ENCODE measurements at regions not wholly inside any gene's neighbourhood (a gene's known extent, or its start where the extent isn't known, plus 50 kb on each side); places are given as distances from the start of the nearest gene placed in this dataset.
"Not testable (repeated sequence)": the region's sequence is repeated elsewhere in the genome, so short reads cannot be mapped to it uniquely, and the experiment has no call there.

- in situ Hi-C loops (cut with HindIII; ENCODE audit: low pct_ligation_motif_present, low sequenced_read_pairs) = no loop called here
- no peak for DNase-seq
- no peak for TF ChIP-seq CTCF (IDR thresholded peaks at IDR 0.05; ENCODE audit: low read depth, low read length, missing control alignments)
Observed at GRCh38 chr4:64899563-64899962, 490.3 kb upstream of the TECRL start.

GRCh38 chr4:64899030-64899429, 489.8 kb upstream of the TECRL start:
- H3K27me3 ChIP-seq (replicated peaks); H3K27ac ChIP-seq; H3K4me3 ChIP-seq (ENCODE audit: low read depth, low read length); DNase-seq; in situ Hi-C loops (cut with HindIII; ENCODE audit: low pct_ligation_motif_present, low sequenced_read_pairs); H3K36me3 ChIP-seq (replicated peaks): not testable (repeated sequence)

More at GRCh38 chr4:64899563-64899962, 490.3 kb upstream of the TECRL start:
- no peaks in the 10 kb centered on the region for H3K36me3 ChIP-seq (replicated peaks)
- no peak overlapping the region for H3K27ac ChIP-seq
- no peak overlapping the region for H3K4me3 ChIP-seq (ENCODE audit: low read depth, low read length)
- H3K27me3 ChIP-seq (replicated peaks) = no peaks in the 10 kb centered on the region

GRCh38 chr4:64897683-64898082, 488.4 kb upstream of the TECRL start:
- Histone ChIP-seq H3K27ac (no peak overlapping the region), H3K36me3 (replicated peaks) (no peaks in the 10 kb centered on the region), H3K27me3 (replicated peaks) (no peaks in the 10 kb centered on the region), H3K4me3 (ENCODE audit: low read depth, low read length) (no peak overlapping the region)
- no peak for DNase-seq
- no peak for TF ChIP-seq CTCF (IDR thresholded peaks at IDR 0.05; ENCODE audit: low read depth, low read length, missing control alignments)
- in situ Hi-C loops (cut with HindIII; ENCODE audit: low pct_ligation_motif_present, low sequenced_read_pairs) = no loop called here

DNA sequence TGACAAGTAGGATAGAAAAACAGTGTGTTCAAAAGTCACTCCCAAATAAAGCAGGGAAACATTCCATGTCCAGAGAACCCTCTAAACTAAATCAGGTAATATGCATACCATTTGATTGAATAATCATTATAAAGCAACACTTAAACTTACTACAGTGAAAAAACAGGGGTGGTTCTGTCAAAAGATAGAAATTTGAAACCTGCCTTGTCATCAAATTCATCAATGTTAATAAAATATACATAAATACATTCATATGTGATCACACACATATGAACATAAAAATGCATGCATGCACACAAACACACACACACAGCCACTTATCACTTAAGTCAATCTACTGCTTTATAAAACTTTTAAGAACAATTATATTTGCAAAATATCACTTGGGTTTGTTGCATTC, 485.8 kb upstream of the TECRL start:
- in situ Hi-C loops (cut with HindIII; ENCODE audit: low pct_ligation_motif_present, low sequenced_read_pairs) = no loop called here
- no peaks in the 10 kb centered on the region for H3K27me3 ChIP-seq (replicated peaks)
- no peak for DNase-seq
- no peak overlapping the region for H3K27ac ChIP-seq
- no peaks in the 10 kb centered on the region for H3K36me3 ChIP-seq (replicated peaks)
- H3K4me3 ChIP-seq (ENCODE audit: low read depth, low read length) = no peak overlapping the region
- TF ChIP-seq CTCF (IDR thresholded peaks at IDR 0.05; ENCODE audit: low read depth, low read length, missing control alignments) = no peak

DNA sequence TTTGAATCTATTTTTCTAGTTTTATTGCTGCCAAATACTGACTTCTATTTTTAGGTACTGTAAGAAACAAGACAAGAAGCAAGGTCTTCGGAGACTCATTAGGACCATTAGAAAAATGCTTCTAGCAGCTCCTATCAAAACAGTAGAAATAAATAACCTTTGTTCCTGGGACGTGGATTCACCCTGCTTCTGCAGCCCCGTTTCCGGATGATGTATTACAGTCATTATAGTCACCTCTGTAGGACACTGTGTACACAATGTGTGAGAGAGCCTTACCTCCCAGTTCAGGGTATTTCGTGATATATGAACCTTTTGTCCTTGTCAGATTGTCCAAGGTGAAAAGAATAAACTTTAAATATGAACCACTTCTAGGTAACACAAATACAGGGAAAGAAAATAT, 484.0 kb upstream of the TECRL start:
- TF ChIP-seq CTCF (IDR thresholded peaks at IDR 0.05; ENCODE audit: low read depth, low read length, missing control alignments) = no peak
- no peaks in the 10 kb centered on the region for H3K27me3 ChIP-seq (replicated peaks)
- no peak overlapping the region for H3K27ac ChIP-seq
- in situ Hi-C loops (cut with HindIII; ENCODE audit: low pct_ligation_motif_present, low sequenced_read_pairs) = no loop called here
- DNase-seq = no peak
- no peaks in the 10 kb centered on the region for H3K36me3 ChIP-seq (replicated peaks)
- no peak overlapping the region for H3K4me3 ChIP-seq (ENCODE audit: low read depth, low read length)

- no peak for DNase-seq
- Histone ChIP-seq H3K27ac (no peak overlapping the region), H3K27me3 (replicated peaks) (no peaks in the 10 kb centered on the region), H3K36me3 (replicated peaks) (no peaks in the 10 kb centered on the region), H3K4me3 (ENCODE audit: low read depth, low read length) (no peak overlapping the region)
- no peak for TF ChIP-seq CTCF (IDR thresholded peaks at IDR 0.05; ENCODE audit: low read depth, low read length, missing control alignments)
- in situ Hi-C loops (cut with HindIII; ENCODE audit: low pct_ligation_motif_present, low sequenced_read_pairs) = no loop called here
Observed at GRCh38 chr4:64889906-64890610, 480.8 kb upstream of the TECRL start.

Data from brain microvascular endothelial cell (primary cell).